Urinary bladder (tissue), 3 donors: ENCODE measurements at regions not wholly inside any gene's neighbourhood (a gene's known extent, or its start where the extent isn't known, plus 50 kb on each side); places are given as distances from the start of the nearest gene placed in this dataset.

ENCODE experiments used
- DNase-seq: peaks from one replicate; pipeline ENCODE4 v3.0.0-alpha.2; 2015; ENCODE audit errors: extremely low spot score
- H3K27ac ChIP-seq: one replicate; pipeline ENCODE4 v1.5.1; 2013; ENCODE audit warnings: low read depth, mild to moderate bottlenecking, moderate library complexity
- H3K36me3 ChIP-seq: one replicate; pipeline ENCODE4 v1.6.1; 2013; ENCODE audit warnings: mild to moderate bottlenecking, moderate library complexity; ENCODE audit not compliant: insufficient read depth
- H3K4me1 ChIP-seq: one replicate; pipeline ENCODE4 v1.6.1; 2013; ENCODE audit warnings: mild to moderate bottlenecking, moderate library complexity; ENCODE audit not compliant: insufficient read depth
- H3K4me3 ChIP-seq: one replicate; pipeline ENCODE4 v1.5.1; 2013; ENCODE audit warnings: low read depth, low read length
- WGBS: extraction: QIAGEN DNeasy Blood & Tissue Kit; methylation state at CpG from one replicate; pipeline ENCODE4 v1.1.7; 2013; 5-methylcytosine and 5-hydroxymethylcytosine counted together
- donor health status: healthy with polysubstance abuse.
- donor health status: healthy.

GRCh38 chr7:10075866-10076265, 897.8 kb upstream of the PHF14 start:
- Histone ChIP-seq H3K4me1 (no peaks in the 10 kb centered on the region), H3K36me3 (no peaks in the 10 kb centered on the region), H3K4me3 (no peak overlapping the region), H3K27ac (no peak overlapping the region)
- no peak for DNase-seq
- 82% methylated on average over 3 of the region's 3 CpGs for WGBS

GRCh38 chr7:10076660-10077300, 896.9 kb upstream of the PHF14 start:
- no peak for DNase-seq
- H3K27ac ChIP-seq, result no peak overlapping the region
- no peaks in the 10 kb centered on the region for H3K36me3 ChIP-seq
- H3K4me3 ChIP-seq, result no peak overlapping the region
- no peaks in the 10 kb centered on the region for H3K4me1 ChIP-seq
- 53% methylated on average over 4 of the region's 4 CpGs for WGBS

DNA sequence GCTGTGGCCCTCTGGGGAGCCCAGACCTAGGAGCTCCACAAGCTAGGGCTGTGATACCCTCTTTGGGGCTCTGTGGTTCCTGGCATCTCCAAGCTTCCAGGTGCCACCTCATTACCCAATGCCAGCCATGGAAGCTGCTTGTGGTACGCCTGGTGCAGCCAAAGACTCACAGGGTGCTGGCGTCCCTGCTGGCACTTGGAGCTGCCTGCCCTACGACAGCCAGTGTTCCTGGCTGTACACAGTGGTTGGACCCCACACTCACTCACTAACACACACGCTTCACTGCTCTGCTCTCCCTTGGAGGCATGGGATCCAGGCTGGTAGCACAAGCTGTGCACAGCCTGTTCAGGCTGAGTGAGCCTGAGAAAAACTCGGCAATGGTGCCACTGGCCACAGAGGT, 894.1 kb upstream of the PHF14 start:
- H3K4me3 ChIP-seq, result no peak overlapping the region
- no peaks in the 10 kb centered on the region for H3K4me1 ChIP-seq
- no peaks in the 10 kb centered on the region for H3K36me3 ChIP-seq
- DNase-seq, result no peak
- no peak overlapping the region for H3K27ac ChIP-seq
- 94% methylated on average over 5 of the region's 5 CpGs for WGBS

- no peaks in the 10 kb centered on the region for H3K4me1 ChIP-seq
- DNase-seq, result no peak
- H3K36me3 ChIP-seq, result no peaks in the 10 kb centered on the region
- no peak overlapping the region for H3K4me3 ChIP-seq
- H3K27ac ChIP-seq, result no peak overlapping the region
- 51% methylated on average over 4 of the region's 4 CpGs for WGBS
These were observed 890.8 kb upstream of the PHF14 start for GRCh38 chr7:10082896-10083295.

GRCh38 chr7:10083766-10084165, 889.9 kb upstream of the PHF14 start:
- no peaks in the 10 kb centered on the region for H3K4me1 ChIP-seq

DNA sequence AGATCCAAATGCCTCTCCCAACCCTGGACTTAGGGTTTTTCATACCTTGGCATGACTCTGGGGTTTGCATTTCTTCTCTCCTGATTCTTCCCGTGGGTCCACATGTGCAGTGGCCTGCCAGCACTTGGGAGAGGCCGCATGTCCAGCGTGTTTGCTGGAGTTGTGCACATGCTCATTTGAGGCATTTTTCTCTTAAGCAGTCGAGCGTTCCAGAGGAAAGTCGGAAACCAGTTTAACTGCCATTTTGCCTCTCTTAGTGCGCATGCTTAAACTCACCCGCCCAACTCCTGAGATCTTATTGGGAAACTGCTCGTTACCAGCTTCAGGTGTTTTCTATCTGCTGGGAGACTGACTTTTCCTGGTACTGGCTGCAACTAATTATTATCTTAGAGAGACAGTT, 888.4 kb upstream of the PHF14 start:
- peak; percentile 13 for DNase-seq
- no peaks in the 10 kb centered on the region for H3K36me3 ChIP-seq
- no peak overlapping the region for H3K4me3 ChIP-seq
- H3K27ac ChIP-seq, result no peak overlapping the region
- H3K4me1 ChIP-seq, result no peaks in the 10 kb centered on the region
- 92% methylated on average over 9 of the region's 9 CpGs for WGBS

More at GRCh38 chr7:10083766-10084165, 889.9 kb upstream of the PHF14 start:
- WGBS, result 68% methylated on average over 4 of the region's 4 CpGs
- no peak for DNase-seq
- Histone ChIP-seq H3K36me3 (no peaks in the 10 kb centered on the region), H3K27ac (no peak overlapping the region), H3K4me3 (no peak overlapping the region)

DNA sequence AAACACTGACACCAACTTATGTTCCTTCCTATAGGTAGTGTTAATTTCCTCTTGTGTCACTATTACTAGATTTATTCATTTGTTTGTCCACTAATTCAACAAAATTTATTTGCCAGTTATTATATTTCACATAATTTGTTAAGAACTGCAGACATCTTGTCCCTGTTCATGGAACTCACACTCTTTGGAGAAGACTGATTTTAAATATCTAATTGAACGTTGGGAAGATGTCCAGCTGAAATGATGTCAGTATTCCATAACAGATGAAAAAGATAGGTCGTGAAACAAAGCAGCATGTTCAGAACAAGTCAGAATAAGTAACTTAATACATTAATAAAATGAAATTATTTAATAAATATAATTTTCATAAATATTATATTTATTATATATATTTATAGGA, 873.1 kb upstream of the PHF14 start:
- Histone ChIP-seq H3K36me3 (no peaks in the 10 kb centered on the region), H3K27ac (no peak overlapping the region), H3K4me1 (no peaks in the 10 kb centered on the region), H3K4me3 (no peak overlapping the region)
- 70% methylated on average over 2 of the region's 2 CpGs for WGBS
- no peak for DNase-seq

DNA sequence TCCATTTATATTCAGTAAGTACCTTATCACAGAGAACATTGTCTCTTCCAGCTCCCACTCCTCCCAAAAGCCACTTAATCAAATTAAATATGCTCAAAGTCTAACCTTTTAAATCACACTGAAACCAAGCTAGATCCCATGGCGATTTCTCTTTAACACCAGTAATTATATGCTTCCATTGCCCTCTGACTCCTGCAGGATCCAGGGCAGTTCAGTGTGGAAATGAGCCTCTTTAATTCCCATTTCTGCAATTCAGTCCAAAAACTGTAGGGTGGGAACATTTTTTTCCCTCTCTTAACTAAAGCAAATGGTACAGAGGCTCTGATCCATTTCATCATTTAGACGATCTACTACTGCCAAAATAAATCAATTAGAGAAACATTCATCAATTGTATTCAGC, 872.3 kb upstream of the PHF14 start:
- H3K4me1 ChIP-seq, result no peaks in the 10 kb centered on the region
- WGBS, result 76% methylated on average over 2 of the region's 2 CpGs
- DNase-seq, result no peak

DNA sequence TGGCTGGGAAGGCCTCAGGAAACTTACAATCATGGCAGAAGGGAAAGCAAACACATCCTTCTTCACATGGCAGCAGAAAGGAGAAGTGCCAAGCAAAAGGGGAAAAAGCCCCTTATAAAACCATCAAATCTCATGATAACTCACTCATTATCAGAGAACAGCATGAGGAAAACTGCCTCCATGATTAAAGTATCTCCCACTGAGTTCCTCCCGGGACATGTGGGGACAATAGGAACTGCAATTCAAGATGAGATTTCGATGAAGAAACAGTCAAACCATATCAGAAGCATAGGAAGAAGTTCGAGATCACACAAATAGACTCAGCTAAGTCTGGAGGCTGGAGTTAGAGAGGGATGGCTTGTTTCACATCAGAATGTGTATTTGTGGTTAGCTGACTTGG, 869.4 kb upstream of the PHF14 start:
- Histone ChIP-seq H3K4me1 (no peaks in the 10 kb centered on the region), H3K36me3 (no peaks in the 10 kb centered on the region), H3K4me3 (no peak overlapping the region), H3K27ac (no peak overlapping the region)
- 85% methylated on average over 3 of the region's 3 CpGs for WGBS
- DNase-seq, result no peak

More for the DNA sequence above, 872.3 kb upstream of the PHF14 start:
- Histone ChIP-seq H3K36me3 (no peaks in the 10 kb centered on the region), H3K4me3 (no peak overlapping the region), H3K27ac (no peak overlapping the region)

DNA sequence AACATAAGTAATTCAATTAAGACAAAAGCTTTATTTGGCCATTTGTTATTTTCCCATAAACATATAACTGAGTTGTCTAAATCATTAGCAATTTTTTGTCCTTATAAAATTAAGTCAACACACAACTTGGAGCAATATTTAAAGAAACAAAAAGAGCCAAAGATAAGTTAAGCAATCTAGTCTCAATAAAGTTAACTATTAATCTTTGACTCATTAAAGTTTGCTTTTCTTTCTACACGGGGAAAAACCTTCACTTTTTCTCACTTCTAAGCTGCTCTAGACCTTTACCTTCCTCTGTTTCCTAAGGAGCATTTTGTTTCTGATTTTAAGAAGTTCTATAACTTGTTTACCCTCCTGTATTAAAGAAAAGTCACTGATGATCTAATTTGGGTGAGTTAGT, 867.1 kb upstream of the PHF14 start:
- Histone ChIP-seq H3K4me3 (no peak overlapping the region), H3K27ac (no peak overlapping the region), H3K36me3 (no peaks in the 10 kb centered on the region), H3K4me1 (no peaks in the 10 kb centered on the region)
- DNase-seq, result no peak
- WGBS, result 42% methylated on average over 1 of the region's 1 CpG

GRCh38 chr7:10116511-10116910, 857.2 kb upstream of the PHF14 start:
- H3K4me1 ChIP-seq, result no peaks in the 10 kb centered on the region
- 97% methylated on average over 6 of the region's 6 CpGs for WGBS
- no peak overlapping the region for H3K4me3 ChIP-seq
- no peak overlapping the region for H3K27ac ChIP-seq
- H3K36me3 ChIP-seq, result no peaks in the 10 kb centered on the region
- no peak for DNase-seq

DNA sequence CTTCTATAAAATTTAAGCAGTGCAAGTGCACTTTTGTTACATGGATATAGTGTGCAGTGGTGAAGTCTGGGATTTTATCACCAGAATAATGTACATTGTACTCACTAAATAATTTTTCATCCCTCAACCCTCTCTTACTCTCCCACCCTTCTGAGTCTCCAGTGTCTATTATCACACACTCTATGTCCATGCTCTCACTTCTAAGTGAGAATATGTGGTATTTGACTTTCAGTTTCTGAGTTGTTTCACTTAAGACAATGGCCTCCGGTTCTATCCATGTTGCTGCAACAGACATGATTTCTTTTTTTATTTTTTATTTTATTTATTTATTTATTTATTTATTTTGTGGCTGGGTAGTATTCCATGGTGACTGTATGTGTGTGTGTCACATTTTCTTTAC, 855.9 kb upstream of the PHF14 start:
- Histone ChIP-seq H3K27ac (no peak overlapping the region), H3K36me3 (no peaks in the 10 kb centered on the region), H3K4me1 (no peaks in the 10 kb centered on the region), H3K4me3 (no peak overlapping the region)
- DNase-seq, result no peak
- WGBS, result 94% methylated on average over 1 of the region's 1 CpG

- H3K4me3 ChIP-seq, result no peak overlapping the region
- WGBS, result 95% methylated on average over 2 of the region's 2 CpGs
- H3K27ac ChIP-seq, result no peak overlapping the region
- no peaks in the 10 kb centered on the region for H3K4me1 ChIP-seq
- H3K36me3 ChIP-seq, result no peaks in the 10 kb centered on the region
- DNase-seq, result no peak
These were observed 852.7 kb upstream of the PHF14 start for GRCh38 chr7:10120936-10121335.

DNA sequence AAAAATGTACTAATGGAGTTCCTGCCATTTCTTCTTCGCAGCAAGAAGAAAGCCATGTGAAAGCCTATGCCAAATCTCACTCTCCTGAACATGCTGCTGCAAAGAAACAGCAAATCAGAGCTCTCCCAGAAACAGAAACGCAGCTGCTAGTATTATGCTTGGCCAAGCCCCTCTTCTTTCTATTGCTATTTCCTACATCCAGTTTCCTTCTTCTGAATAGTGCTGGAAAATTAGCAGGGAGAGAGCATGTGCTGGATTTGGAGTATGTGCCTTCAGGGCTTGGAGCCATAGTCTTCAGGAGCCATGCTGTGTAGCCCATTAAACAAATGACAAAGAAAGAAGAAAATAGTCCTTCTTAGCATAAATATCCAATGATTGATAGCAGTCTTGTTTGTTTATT, 852.0 kb upstream of the PHF14 start:
- Histone ChIP-seq H3K4me1 (no peaks in the 10 kb centered on the region), H3K36me3 (no peaks in the 10 kb centered on the region), H3K27ac (no peak overlapping the region), H3K4me3 (no peak overlapping the region)
- 59% methylated on average over 2 of the region's 2 CpGs for WGBS
- no peak for DNase-seq

GRCh38 chr7:10122551-10123100, 851.0 kb upstream of the PHF14 start:
- Histone ChIP-seq H3K27ac (no peak overlapping the region), H3K4me1 (no peaks in the 10 kb centered on the region), H3K4me3 (no peak overlapping the region), H3K36me3 (no peaks in the 10 kb centered on the region)
- DNase-seq, result peak; percentile 20
- 18% methylated on average over 4 of the region's 4 CpGs for WGBS
